GM12878 (cell line): ENCODE measurements at regions not wholly inside any gene's neighbourhood (a gene's known extent, or its start where the extent isn't known, plus 50 kb on each side); places are given as distances from the start of the nearest gene placed in this dataset.

Experiments used
- ATAC-seq: fragments of 200-7000 bp; cut with Tn5 transposase; 3 replicates; pipeline ENCODE4 v1.9.1; 2020; ENCODE audit warnings: mild to moderate bottlenecking, moderate library complexity
- BruUV-seq: library from RNA; stranded (reverse); fragments of 400-500 nt; replicated peaks from 2 replicates; lab custom pipeline; 2021; lab: Mats Ljungman, UMichigan
- CTCF ChIA-PET: fragments of 300-600 bp; sonication (Branson Sonifier 250); formaldehyde crosslinking; extraction: SDS; loops from one replicate; lab custom pipeline; 2021; ENCODE audit warnings: inconsistent platforms; lab: Yijun Ruan, JAX
- POLR2A ChIA-PET: fragments of 350-600 bp; formaldehyde crosslinking; extraction: SDS; loops from one replicate; lab custom pipeline; 2021; ENCODE audit warnings: inconsistent platforms; lab: Charles Lee
- RAD21 ChIA-PET: fragments of 300-600 bp; sonication (Branson Sonifier 250); formaldehyde crosslinking; loops from one replicate; lab custom pipeline; 2023; ENCODE audit warnings: antibody characterized with exemption; ENCODE audit not compliant: unreplicated experiment; lab: Charles Lee
- SMC1A ChIA-PET: fragments of 300-600 bp; sonication (Branson Sonifier 250); formaldehyde crosslinking; loops from one replicate; lab custom pipeline; 2023; ENCODE audit not compliant: unreplicated experiment, uncharacterized antibody; lab: Charles Lee
- DNase-seq: peaks from one replicate; pipeline ENCODE4 v3.0.0-alpha.2; 2011; ENCODE audit warnings: low read depth, low spot score
- FAIRE-seq: peaks from 3 replicates; lab custom pipeline; 2011; peaks lifted over from hg19 to GRCh38; lab: Jason Lieb, UNC
- H2AFZ ChIP-seq: 2 replicates; pipeline ENCODE4 v1.6.0; 2011; ENCODE audit warnings: low read depth, low read length, control low read depth; ENCODE audit not compliant: control insufficient read depth
- H3K27ac ChIP-seq: 2 replicates; pipeline ENCODE4 v1.5.1; 2011; ENCODE audit warnings: control low read depth; ENCODE audit not compliant: control insufficient read depth, insufficient read depth
- H3K27me3 ChIP-seq, 2 experiments: replicated peaks in 1 of 2; 2 replicates each; pipeline versions ENCODE4 v1.6.0 to v1.6.1; 2011; ENCODE audit warnings: low read length in 1 of 2; ENCODE audit not compliant: control insufficient read depth in 2 of 2, insufficient read depth in 2 of 2
- H3K36me3 ChIP-seq, 2 experiments: 2 replicates each; pipeline ENCODE4 v1.5.1; 2011; ENCODE audit warnings: low read length in 1 of 2; ENCODE audit not compliant: control insufficient read depth in 2 of 2, insufficient read depth in 2 of 2
- H3K4me1 ChIP-seq: 2 replicates; pipeline ENCODE4 v1.6.1; 2011; ENCODE audit warnings: mild to moderate bottlenecking, low read length, moderate library complexity, mixed read lengths; ENCODE audit not compliant: control insufficient read depth, insufficient read depth
- H3K4me2 ChIP-seq: 2 replicates; pipeline ENCODE4 v1.6.0; 2011; ENCODE audit warnings: control low read depth; ENCODE audit not compliant: control insufficient read depth, insufficient read depth
- H3K4me3 ChIP-seq: fragments of 200-600 bp; sonication (generic); 2 replicates; pipeline ENCODE4 v1.5.1; 2016
- H3K79me2 ChIP-seq: 2 replicates; pipeline ENCODE4 v1.6.0; 2011; ENCODE audit warnings: low read length; ENCODE audit not compliant: control insufficient read depth, insufficient read depth
- H3K9ac ChIP-seq: 2 replicates; pipeline ENCODE4 v1.8.0; 2011; ENCODE audit warnings: low read length, control low read depth, mixed read lengths; ENCODE audit not compliant: control insufficient read depth, insufficient read depth
- H3K9me3 ChIP-seq: replicated peaks from 3 replicates; pipeline ENCODE4 v1.5.1; 2011; ENCODE audit warnings: mild to moderate bottlenecking, low read length; ENCODE audit not compliant: control insufficient read depth, insufficient read depth
- H4K20me1 ChIP-seq: 2 replicates; pipeline ENCODE4 v1.6.0; 2011; ENCODE audit not compliant: control insufficient read depth, insufficient read depth
- FOS ChIP-seq: IDR thresholded peaks from 3 replicates; pipeline ENCODE4 v1.6.1; 2011; ENCODE audit warnings: borderline replicate concordance; ENCODE audit not compliant: insufficient read length; ENCODE audit errors: extremely low read depth
- FOXK2 ChIP-seq: fragments of 450-650 bp; IDR thresholded peaks from 2 replicates; pipeline ENCODE4 v1.6.1; 2017; ENCODE audit warnings: mild to moderate bottlenecking, moderate library complexity
- HCFC1 ChIP-seq: fragments of 150-350 bp; IDR thresholded peaks from 2 replicates; pipeline ENCODE4 v1.6.1; 2014; ENCODE audit warnings: low read length
- NFXL1 ChIP-seq: fragments of 450-650 bp; IDR thresholded peaks from 2 replicates; pipeline ENCODE4 v1.6.1; 2017; ENCODE audit warnings: antibody characterized with exemption, mild to moderate bottlenecking, borderline replicate concordance
- NR2C1 ChIP-seq: fragments of 450-650 bp; IDR thresholded peaks from 2 replicates; pipeline ENCODE4 v1.6.1; 2017; ENCODE audit warnings: antibody characterized with exemption, mild to moderate bottlenecking, moderate library complexity
- PML ChIP-seq: IDR thresholded peaks from 2 replicates; pipeline ENCODE4 v1.6.1; 2012; ENCODE audit warnings: low read length, inconsistent platforms
- POU2F2 ChIP-seq: IDR thresholded peaks from 3 replicates; pipeline ENCODE4 v1.6.1; 2011; ENCODE audit warnings: low read depth, mild to moderate bottlenecking, low read length, borderline replicate concordance
- RAD21 ChIP-seq: IDR thresholded peaks from 2 replicates; pipeline ENCODE4 v1.6.1; 2011; ENCODE audit warnings: mild to moderate bottlenecking, low read depth, low read length, moderate library complexity; ENCODE audit not compliant: insufficient read depth
- RB1 ChIP-seq: fragments of 450-650 bp; formaldehyde crosslinking; IDR thresholded peaks from 2 replicates; pipeline ENCODE4 v1.6.1; 2017; ENCODE audit warnings: mild to moderate bottlenecking, borderline replicate concordance
- RELA ChIP-seq: fragments of 450-650 bp; IDR thresholded peaks from 2 replicates; pipeline ENCODE4 v1.8.0; 2014; ENCODE audit warnings: borderline replicate concordance; ENCODE audit not compliant: partially characterized antibody
- RFX5 ChIP-seq: IDR thresholded peaks from 2 replicates; pipeline ENCODE4 v1.6.1; 2011; ENCODE audit warnings: low read depth, low read length, improper control_type of control experiment
- SRF ChIP-seq, 2 experiments: IDR thresholded peaks; 2 replicates each; pipeline ENCODE4 v1.6.1; 2011; ENCODE audit warnings: low read depth in 2 of 2, low read length in 2 of 2, mild to moderate bottlenecking in 1 of 2, moderate library complexity in 1 of 2
- STAT1 ChIP-seq: fragments of 450-650 bp; conservative IDR thresholded peaks from 2 replicates; pipeline ENCODE4 v1.6.1; 2014; ENCODE audit warnings: antibody characterized with exemption, mild to moderate bottlenecking
- TCF12 ChIP-seq: IDR thresholded peaks from 2 replicates; pipeline ENCODE4 v1.6.1; 2011; ENCODE audit warnings: low read depth, mild to moderate bottlenecking, low read length
- WGBS: methylation state at CpG from one replicate; pipeline ENCODE4 v1.1.6; 2016; ENCODE audit warnings: low lambda C conversion rate; ENCODE audit not compliant: insufficient replicate concordance, insufficient coverage; ENCODE audit errors: missing lambda C conversion rate; 5-methylcytosine and 5-hydroxymethylcytosine counted together
- in situ Hi-C: fragments of 300-500 bp; cut with MboI; formaldehyde crosslinking; loops from 9 replicates; pipeline ENCODE4 v1.14.3; 2018; ENCODE audit warnings: mixed read lengths
- intact Hi-C: fragments of 100-400 bp; cut with micrococcal nuclease; formaldehyde crosslinking; loops from one replicate; pipeline ENCODE4 v1.14.2; 2022; ENCODE audit not compliant: unreplicated experiment
- TF ChIP-seq, protein P1 (sequence below): fragments of 450-650 bp; IDR thresholded peaks from 2 replicates; pipeline ENCODE4 v1.6.1; 2016; ENCODE audit warnings: mild to moderate bottlenecking
- TF ChIP-seq, protein P2 (sequence below): fragments of 450-650 bp; IDR thresholded peaks from 2 replicates; pipeline ENCODE4 v1.6.1; 2017; ENCODE audit warnings: borderline replicate concordance

DNA sequence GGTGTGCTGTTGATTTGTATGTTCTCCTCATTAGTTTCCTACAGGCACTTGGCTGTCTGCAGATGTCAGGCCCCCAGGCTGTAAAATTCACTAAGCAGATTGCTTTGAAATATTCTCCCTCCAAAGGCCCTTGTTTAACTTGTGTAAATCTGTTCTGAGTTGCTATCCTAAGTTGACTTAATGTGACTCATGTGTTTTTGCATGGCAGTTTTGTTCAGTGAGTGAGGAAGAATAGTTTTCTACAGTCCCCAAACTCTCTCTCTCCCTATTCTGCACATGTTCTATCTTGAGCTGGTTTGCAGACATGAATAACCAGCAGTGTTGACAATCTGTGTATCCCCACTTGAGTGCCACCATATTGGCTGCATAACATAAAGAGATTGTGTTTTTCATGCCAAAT lies 1005.4 kb upstream of the DDX18 start:
- H3K4me3 ChIP-seq: no peak overlapping the region
- ChIA-PET SMC1A (no interaction called here), CTCF (no interaction called here), POLR2A (no interaction called here), RAD21 (no interaction called here)
- no peaks in the 10 kb centered on the region for H3K79me2 ChIP-seq
- in situ Hi-C loops (no loop called here), intact Hi-C loops (no loop called here)
- H3K4me1 ChIP-seq: no peaks in the 10 kb centered on the region
- no peak overlapping the region for H3K9ac ChIP-seq
- H3K27ac ChIP-seq: no peak overlapping the region
- no peaks in the 10 kb centered on the region for H3K9me3 ChIP-seq
- DNase-seq (no peak), FAIRE-seq (no peak), ATAC-seq (no peak)
- BruUV-seq: no TSS peak
- no peaks in the 10 kb centered on the region for H3K36me3 ChIP-seq
- no peak overlapping the region for H2AFZ ChIP-seq
- H3K4me2 ChIP-seq: no peak overlapping the region
- no peaks in the 10 kb centered on the region for H4K20me1 ChIP-seq
- H3K27me3 ChIP-seq: no peaks in the 10 kb centered on the region
- TF ChIP-seq RFX5 (no peak), HCFC1 (no peak), SRF (IDR thresholded peaks at IDR 0.05; ENCODE audit: low read depth in 2 of 2, low read length in 2 of 2) (no peak)

DNA sequence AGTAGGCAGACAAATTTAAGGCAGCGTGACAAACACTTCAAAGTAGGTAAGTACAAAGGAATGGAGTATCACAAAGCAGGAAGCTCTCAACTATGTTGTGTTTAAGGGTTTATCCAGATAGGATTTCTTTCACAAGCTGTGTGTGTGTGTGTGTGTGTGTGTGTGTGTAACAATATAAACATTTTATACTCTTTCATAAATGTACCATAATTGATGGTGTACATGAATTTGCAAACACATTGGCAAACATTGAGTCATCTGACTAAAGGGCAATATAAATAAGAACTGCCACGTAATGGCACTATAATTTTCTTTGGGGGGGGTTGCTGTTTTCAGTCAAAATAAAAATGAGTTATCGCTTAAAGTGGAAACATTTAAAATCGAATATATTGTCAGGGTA lies 1004.4 kb upstream of the DDX18 start:
- Histone ChIP-seq H3K27ac (no peak overlapping the region), H3K27me3 (no peaks in the 10 kb centered on the region), H4K20me1 (no peaks in the 10 kb centered on the region), H3K36me3 (no peaks in the 10 kb centered on the region), H3K4me2 (no peak overlapping the region), H2AFZ (no peak overlapping the region), H3K4me1 (no peaks in the 10 kb centered on the region), H3K9me3 (no peaks in the 10 kb centered on the region), H3K4me3 (no peak overlapping the region), H3K9ac (no peak overlapping the region), H3K79me2 (no peaks in the 10 kb centered on the region)
- 21% methylated on average over 4 of the region's 4 CpGs for WGBS
- ChIA-PET SMC1A (no interaction called here), POLR2A (no interaction called here), CTCF (no interaction called here), RAD21 (no interaction called here)
- intact Hi-C loops: no loop called here
- DNase-seq (no peak), ATAC-seq (no peak), FAIRE-seq (no peak)
- in situ Hi-C loops: no loop called here
- BruUV-seq: no TSS peak
- TF ChIP-seq RAD21 (no peak), RELA (no peak), FOXK2 (no peak), RB1 (no peak), FOS (no peak), PML (no peak), NFXL1 (no peak), POU2F2 (no peak), NR2C1 (no peak), STAT1 (no peak), TCF12 (no peak)
- TF ChIP-seq, protein P1, sequence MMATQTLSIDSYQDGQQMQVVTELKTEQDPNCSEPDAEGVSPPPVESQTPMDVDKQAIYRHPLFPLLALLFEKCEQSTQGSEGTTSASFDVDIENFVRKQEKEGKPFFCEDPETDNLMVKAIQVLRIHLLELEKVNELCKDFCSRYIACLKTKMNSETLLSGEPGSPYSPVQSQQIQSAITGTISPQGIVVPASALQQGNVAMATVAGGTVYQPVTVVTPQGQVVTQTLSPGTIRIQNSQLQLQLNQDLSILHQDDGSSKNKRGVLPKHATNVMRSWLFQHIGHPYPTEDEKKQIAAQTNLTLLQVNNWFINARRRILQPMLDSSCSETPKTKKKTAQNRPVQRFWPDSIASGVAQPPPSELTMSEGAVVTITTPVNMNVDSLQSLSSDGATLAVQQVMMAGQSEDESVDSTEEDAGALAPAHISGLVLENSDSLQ: no peak
- TF ChIP-seq, protein P2, sequence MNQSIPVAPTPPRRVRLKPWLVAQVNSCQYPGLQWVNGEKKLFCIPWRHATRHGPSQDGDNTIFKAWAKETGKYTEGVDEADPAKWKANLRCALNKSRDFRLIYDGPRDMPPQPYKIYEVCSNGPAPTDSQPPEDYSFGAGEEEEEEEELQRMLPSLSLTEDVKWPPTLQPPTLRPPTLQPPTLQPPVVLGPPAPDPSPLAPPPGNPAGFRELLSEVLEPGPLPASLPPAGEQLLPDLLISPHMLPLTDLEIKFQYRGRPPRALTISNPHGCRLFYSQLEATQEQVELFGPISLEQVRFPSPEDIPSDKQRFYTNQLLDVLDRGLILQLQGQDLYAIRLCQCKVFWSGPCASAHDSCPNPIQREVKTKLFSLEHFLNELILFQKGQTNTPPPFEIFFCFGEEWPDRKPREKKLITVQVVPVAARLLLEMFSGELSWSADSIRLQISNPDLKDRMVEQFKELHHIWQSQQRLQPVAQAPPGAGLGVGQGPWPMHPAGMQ: no peak
